ENCODE measurements at regions not wholly inside any gene's neighbourhood (a gene's known extent, or its start where the extent isn't known, plus 50 kb on each side); places are given as distances from the start of the nearest gene placed in this dataset.

DNA sequence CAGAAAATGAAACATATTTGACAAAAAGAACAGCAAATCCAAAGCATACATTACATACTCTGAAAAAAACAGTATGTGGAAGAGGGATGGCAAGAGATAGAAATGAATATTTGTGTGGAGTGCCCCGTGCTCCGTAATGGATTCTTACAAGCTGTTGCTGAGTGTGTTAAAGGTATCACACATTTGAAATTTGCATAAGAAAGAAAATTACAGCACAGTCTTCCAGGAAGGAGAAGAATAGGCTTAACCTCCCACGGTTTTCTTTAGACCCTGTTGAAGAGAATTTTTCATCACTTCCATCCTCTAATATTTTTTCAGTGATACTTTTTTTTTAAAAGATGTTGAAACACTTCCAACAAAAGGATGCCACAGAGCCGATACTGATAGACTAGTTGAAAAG, 1489.4 kb downstream of the RAPGEF2 start:
- TF ChIP-seq CTCF (IDR thresholded peaks at IDR 0.05) (no peak), ZFX (IDR thresholded peaks at IDR 0.05; ENCODE audit: borderline replicate concordance) (no peak)

All from 22Rv1 (cell line).